ENCODE measurements at regions not wholly inside any gene's neighbourhood (a gene's known extent, or its start where the extent isn't known, plus 50 kb on each side); places are given as distances from the start of the nearest gene placed in this dataset.

GRCh38 chr17:79317916-79318315, 243.3 kb downstream of the ENGASE start:
- no peak for TF ChIP-seq CTCF (IDR thresholded peaks at IDR 0.05)
- TF ChIP-seq POLR2A (IDR thresholded peaks at IDR 0.05): no peak
